ENCODE measurements at regions not wholly inside any gene's neighbourhood (a gene's known extent, or its start where the extent isn't known, plus 50 kb on each side); places are given as distances from the start of the nearest gene placed in this dataset.

DNA sequence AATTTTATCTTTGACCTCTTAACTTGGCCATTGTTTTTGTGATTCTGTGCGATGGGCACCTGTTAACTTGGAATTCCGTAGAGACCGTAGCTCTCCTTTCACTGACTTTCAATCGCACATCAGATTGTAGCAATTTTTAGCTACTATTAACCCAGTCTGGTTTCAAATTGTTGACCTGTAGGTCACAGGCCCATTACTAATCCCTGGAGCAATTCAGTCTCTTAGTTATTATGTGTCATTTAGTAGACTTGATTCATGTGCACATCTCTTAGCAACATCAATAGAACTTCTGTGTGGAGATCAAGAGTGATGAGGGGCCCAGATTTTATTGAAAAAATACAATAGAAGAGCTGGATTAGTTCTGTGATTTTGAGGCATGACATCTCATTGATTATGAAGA, 549.6 kb upstream of the SLC10A2 start:
- POLR2A ChIA-PET, result no interaction called here
- Histone ChIP-seq H3K9me3 (ENCODE audit: control insufficient read depth, insufficient read depth, low read depth, low read length) (no peaks in the 10 kb centered on the region), H3K4me3 (ENCODE audit: low read depth, low read length) (no peak overlapping the region), H3K27ac (ENCODE audit: extremely low read depth, low read depth, low read length) (no peak overlapping the region), H3K4me1 (ENCODE audit: control insufficient read depth, insufficient read depth, low read length) (no peaks in the 10 kb centered on the region), H3K36me3 (ENCODE audit: control insufficient read depth in 2 of 2, insufficient read depth in 1 of 2, low read length in 2 of 2) (no peaks in the 10 kb centered on the region)
- TF ChIP-seq TCF7L2 (IDR thresholded peaks at IDR 0.05; ENCODE audit: borderline replicate concordance, low read depth, low read length) (no peak), HOXA7 (CRISPR knock-in tag; IDR thresholded peaks at IDR 0.05; ENCODE audit: borderline replicate concordance) (no peak), ZNF311 (tag by site-specific recombination; IDR thresholded peaks at IDR 0.05; ENCODE audit: borderline replicate concordance) (no peak), ZNF175 (tag by site-specific recombination; IDR thresholded peaks at IDR 0.05) (no peak), GLIS1 (tag by site-specific recombination; IDR thresholded peaks at IDR 0.05) (no peak), ZNF529 (tag by site-specific recombination; IDR thresholded peaks at IDR 0.05; ENCODE audit: insufficient replicate concordance) (no peak), ZNF600 (tag by site-specific recombination; IDR thresholded peaks at IDR 0.05) (no peak), ZNF2 (tag by site-specific recombination; IDR thresholded peaks at IDR 0.05) (no peak), MZF1 (tag by site-specific recombination; IDR thresholded peaks at IDR 0.05; ENCODE audit: borderline replicate concordance) (no peak), ZNF426 (tag by site-specific recombination; IDR thresholded peaks at IDR 0.05) (no peak), ZNF555 (tag by site-specific recombination; conservative IDR thresholded peaks at IDR 0.05) (no peak), ZNF146 (tag by site-specific recombination; IDR thresholded peaks at IDR 0.05) (no peak), BCL11A (tag by site-specific recombination; IDR thresholded peaks at IDR 0.05; ENCODE audit: low read depth) (no peak), ZNF121 (tag by site-specific recombination; IDR thresholded peaks at IDR 0.05) (no peak)
- TF ChIP-seq, protein P1, sequence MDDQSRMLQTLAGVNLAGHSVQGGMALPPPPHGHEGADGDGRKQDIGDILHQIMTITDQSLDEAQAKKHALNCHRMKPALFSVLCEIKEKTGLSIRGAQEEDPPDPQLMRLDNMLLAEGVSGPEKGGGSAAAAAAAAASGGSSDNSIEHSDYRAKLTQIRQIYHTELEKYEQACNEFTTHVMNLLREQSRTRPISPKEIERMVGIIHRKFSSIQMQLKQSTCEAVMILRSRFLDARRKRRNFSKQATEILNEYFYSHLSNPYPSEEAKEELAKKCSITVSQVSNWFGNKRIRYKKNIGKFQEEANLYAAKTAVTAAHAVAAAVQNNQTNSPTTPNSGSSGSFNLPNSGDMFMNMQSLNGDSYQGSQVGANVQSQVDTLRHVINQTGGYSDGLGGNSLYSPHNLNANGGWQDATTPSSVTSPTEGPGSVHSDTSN (CRISPR knock-in tag; IDR thresholded peaks at IDR 0.05), result no peak
- TF ChIP-seq, protein P2, sequence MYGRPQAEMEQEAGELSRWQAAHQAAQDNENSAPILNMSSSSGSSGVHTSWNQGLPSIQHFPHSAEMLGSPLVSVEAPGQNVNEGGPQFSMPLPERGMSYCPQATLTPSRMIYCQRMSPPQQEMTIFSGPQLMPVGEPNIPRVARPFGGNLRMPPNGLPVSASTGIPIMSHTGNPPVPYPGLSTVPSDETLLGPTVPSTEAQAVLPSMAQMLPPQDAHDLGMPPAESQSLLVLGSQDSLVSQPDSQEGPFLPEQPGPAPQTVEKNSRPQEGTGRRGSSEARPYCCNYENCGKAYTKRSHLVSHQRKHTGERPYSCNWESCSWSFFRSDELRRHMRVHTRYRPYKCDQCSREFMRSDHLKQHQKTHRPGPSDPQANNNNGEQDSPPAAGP (tag by site-specific recombination; IDR thresholded peaks at IDR 0.05), result no peak
- TF ChIP-seq, protein P3, sequence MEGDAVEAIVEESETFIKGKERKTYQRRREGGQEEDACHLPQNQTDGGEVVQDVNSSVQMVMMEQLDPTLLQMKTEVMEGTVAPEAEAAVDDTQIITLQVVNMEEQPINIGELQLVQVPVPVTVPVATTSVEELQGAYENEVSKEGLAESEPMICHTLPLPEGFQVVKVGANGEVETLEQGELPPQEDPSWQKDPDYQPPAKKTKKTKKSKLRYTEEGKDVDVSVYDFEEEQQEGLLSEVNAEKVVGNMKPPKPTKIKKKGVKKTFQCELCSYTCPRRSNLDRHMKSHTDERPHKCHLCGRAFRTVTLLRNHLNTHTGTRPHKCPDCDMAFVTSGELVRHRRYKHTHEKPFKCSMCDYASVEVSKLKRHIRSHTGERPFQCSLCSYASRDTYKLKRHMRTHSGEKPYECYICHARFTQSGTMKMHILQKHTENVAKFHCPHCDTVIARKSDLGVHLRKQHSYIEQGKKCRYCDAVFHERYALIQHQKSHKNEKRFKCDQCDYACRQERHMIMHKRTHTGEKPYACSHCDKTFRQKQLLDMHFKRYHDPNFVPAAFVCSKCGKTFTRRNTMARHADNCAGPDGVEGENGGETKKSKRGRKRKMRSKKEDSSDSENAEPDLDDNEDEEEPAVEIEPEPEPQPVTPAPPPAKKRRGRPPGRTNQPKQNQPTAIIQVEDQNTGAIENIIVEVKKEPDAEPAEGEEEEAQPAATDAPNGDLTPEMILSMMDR (tag by site-specific recombination; IDR thresholded peaks at IDR 0.05), result no peak
- CTCF ChIA-PET, result interaction anchor here (0.7 kb wide), 1 partner anchor 230 kb away, joined by 3 read pairs; no protein-coding TSS in a partner anchor

DNA sequence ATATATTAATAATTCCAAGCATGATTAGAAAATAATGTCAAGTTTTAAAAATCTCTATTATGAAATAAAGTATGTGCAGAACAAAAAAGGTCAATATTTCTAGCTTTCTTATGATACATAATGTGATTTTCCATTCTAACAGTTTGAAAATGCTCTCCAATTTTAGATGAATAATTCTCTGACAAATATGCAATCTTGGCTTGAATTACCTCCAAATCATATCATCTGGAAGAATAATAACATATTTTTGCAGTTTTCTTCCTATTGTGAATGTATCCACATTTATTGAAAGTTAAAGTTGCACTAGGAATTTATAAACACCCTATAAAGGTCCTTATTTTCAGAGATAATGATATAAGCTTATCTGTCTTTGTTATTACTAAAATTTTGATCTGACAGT, 548.5 kb upstream of the SLC10A2 start:
- ChIA-PET CTCF (no interaction called here), POLR2A (no interaction called here)
- no peaks in the 10 kb centered on the region for H3K36me3 ChIP-seq (ENCODE audit: control insufficient read depth in 2 of 2, insufficient read depth in 1 of 2, low read length in 2 of 2)
- no peaks in the 10 kb centered on the region for H3K9me3 ChIP-seq (ENCODE audit: control insufficient read depth, insufficient read depth, low read depth, low read length)
- H3K4me1 ChIP-seq (ENCODE audit: control insufficient read depth, insufficient read depth, low read length), result no peaks in the 10 kb centered on the region
- no peak overlapping the region for H3K4me3 ChIP-seq (ENCODE audit: low read depth, low read length)
- no peak overlapping the region for H3K27ac ChIP-seq (ENCODE audit: extremely low read depth, low read depth, low read length)
- no peak for TF ChIP-seq ZNF24 (tag by site-specific recombination; IDR thresholded peaks at IDR 0.05)
- TF ChIP-seq, protein P4, sequence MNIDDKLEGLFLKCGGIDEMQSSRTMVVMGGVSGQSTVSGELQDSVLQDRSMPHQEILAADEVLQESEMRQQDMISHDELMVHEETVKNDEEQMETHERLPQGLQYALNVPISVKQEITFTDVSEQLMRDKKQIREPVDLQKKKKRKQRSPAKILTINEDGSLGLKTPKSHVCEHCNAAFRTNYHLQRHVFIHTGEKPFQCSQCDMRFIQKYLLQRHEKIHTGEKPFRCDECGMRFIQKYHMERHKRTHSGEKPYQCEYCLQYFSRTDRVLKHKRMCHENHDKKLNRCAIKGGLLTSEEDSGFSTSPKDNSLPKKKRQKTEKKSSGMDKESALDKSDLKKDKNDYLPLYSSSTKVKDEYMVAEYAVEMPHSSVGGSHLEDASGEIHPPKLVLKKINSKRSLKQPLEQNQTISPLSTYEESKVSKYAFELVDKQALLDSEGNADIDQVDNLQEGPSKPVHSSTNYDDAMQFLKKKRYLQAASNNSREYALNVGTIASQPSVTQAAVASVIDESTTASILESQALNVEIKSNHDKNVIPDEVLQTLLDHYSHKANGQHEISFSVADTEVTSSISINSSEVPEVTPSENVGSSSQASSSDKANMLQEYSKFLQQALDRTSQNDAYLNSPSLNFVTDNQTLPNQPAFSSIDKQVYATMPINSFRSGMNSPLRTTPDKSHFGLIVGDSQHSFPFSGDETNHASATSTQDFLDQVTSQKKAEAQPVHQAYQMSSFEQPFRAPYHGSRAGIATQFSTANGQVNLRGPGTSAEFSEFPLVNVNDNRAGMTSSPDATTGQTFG (tag by site-specific recombination; IDR thresholded peaks at IDR 0.05; ENCODE audit: borderline replicate concordance), result no peak
- no peak for TF ChIP-seq ZNF544 (tag by site-specific recombination; IDR thresholded peaks at IDR 0.05)
- TF ChIP-seq TRIM28 (IDR thresholded peaks at IDR 0.05; ENCODE audit: borderline replicate concordance, low read length), result no peak
- no peak for TF ChIP-seq BCL11B (tag by site-specific recombination; IDR thresholded peaks at IDR 0.05; ENCODE audit: low read depth)
- TF ChIP-seq, protein P5, sequence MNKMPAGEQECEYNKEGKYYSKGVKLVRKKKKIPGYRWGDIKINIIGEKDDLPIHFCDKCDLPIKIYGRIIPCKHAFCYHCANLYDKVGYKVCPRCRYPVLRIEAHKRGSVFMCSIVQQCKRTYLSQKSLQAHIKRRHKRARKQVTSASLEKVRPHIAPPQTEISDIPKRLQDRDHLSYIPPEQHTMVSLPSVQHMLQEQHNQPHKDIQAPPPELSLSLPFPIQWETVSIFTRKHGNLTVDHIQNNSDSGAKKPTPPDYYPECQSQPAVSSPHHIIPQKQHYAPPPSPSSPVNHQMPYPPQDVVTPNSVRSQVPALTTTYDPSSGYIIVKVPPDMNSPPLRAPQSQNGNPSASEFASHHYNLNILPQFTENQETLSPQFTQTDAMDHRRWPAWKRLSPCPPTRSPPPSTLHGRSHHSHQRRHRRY (tag by site-specific recombination; IDR thresholded peaks at IDR 0.05), result no peak
- no peak for TF ChIP-seq ZSCAN16 (tag by site-specific recombination; IDR thresholded peaks at IDR 0.05)
- no peak for TF ChIP-seq ZBTB17 (tag by site-specific recombination; IDR thresholded peaks at IDR 0.05)
- no peak for TF ChIP-seq SP2 (tag by site-specific recombination; IDR thresholded peaks at IDR 0.05)
- TF ChIP-seq OSR2 (tag by site-specific recombination; IDR thresholded peaks at IDR 0.05), result no peak
- TF ChIP-seq, protein P6, sequence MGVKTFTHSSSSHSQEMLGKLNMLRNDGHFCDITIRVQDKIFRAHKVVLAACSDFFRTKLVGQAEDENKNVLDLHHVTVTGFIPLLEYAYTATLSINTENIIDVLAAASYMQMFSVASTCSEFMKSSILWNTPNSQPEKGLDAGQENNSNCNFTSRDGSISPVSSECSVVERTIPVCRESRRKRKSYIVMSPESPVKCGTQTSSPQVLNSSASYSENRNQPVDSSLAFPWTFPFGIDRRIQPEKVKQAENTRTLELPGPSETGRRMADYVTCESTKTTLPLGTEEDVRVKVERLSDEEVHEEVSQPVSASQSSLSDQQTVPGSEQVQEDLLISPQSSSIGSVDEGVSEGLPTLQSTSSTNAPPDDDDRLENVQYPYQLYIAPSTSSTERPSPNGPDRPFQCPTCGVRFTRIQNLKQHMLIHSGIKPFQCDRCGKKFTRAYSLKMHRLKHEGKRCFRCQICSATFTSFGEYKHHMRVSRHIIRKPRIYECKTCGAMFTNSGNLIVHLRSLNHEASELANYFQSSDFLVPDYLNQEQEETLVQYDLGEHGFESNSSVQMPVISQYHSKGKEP (tag by site-specific recombination; IDR thresholded peaks at IDR 0.05), result no peak
- no peak for TF ChIP-seq ZNF549 (tag by site-specific recombination; IDR thresholded peaks at IDR 0.05)
